Astrocyte of the spinal cord (primary cell): ENCODE measurements at regions not wholly inside any gene's neighbourhood (a gene's known extent, or its start where the extent isn't known, plus 50 kb on each side); places are given as distances from the start of the nearest gene placed in this dataset.

ENCODE experiments used
- DNase-seq: peaks from one replicate; pipeline ENCODE4 v3.0.0; 2011; ENCODE audit warnings: low read depth, low spot score
- H3K4me3 ChIP-seq: 2 replicates; pipeline ENCODE4 v1.5.1; 2011; ENCODE audit warnings: low read depth, mild to moderate bottlenecking, low read length, moderate library complexity
- in situ Hi-C: cut with HindIII; loops from 2 replicates; pipeline ENCODE4 v1.10.0; 2017; ENCODE audit warnings: low sequenced_read_pairs
- TF ChIP-seq, protein P1 (sequence below): IDR thresholded peaks from 2 replicates; pipeline ENCODE4 v1.5.1; 2012; ENCODE audit warnings: low read depth, mild to moderate bottlenecking, low read length, inconsistent platforms

DNA sequence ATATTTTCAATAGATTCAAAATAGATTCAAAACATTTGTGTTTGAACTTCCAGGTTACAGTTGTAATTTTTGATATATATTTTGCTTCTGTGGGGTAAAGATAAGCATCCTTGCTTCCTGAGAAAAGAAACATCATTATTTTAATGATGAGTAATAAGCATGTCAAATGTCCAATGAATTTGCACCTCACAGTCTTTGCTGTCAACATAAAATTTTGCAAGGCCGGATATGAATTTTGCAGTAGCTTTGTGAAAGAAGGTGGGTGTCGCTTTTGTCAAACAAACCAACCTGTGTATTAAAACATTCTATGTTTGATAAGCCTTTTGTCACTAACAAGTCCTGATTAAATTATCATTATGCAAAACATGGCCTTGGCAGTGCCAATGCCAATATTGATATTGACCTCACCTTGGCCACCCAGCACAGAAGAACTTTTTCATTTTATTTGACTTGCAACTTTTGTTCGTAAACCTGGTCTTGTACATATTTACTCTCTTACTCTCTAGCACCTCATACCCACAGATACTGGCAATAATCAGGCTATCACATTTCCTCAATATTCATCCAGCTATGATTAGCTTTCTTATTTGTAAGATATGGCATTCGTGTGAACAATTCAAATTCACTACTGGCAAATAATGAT is 645.0 kb upstream of the KLF4 start:
- H3K4me3 ChIP-seq, result no peak overlapping the region
- TF ChIP-seq, protein P1, sequence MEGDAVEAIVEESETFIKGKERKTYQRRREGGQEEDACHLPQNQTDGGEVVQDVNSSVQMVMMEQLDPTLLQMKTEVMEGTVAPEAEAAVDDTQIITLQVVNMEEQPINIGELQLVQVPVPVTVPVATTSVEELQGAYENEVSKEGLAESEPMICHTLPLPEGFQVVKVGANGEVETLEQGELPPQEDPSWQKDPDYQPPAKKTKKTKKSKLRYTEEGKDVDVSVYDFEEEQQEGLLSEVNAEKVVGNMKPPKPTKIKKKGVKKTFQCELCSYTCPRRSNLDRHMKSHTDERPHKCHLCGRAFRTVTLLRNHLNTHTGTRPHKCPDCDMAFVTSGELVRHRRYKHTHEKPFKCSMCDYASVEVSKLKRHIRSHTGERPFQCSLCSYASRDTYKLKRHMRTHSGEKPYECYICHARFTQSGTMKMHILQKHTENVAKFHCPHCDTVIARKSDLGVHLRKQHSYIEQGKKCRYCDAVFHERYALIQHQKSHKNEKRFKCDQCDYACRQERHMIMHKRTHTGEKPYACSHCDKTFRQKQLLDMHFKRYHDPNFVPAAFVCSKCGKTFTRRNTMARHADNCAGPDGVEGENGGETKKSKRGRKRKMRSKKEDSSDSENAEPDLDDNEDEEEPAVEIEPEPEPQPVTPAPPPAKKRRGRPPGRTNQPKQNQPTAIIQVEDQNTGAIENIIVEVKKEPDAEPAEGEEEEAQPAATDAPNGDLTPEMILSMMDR, result no peak
- DNase-seq, result no peak
- in situ Hi-C loops, result no loop called here

DNA sequence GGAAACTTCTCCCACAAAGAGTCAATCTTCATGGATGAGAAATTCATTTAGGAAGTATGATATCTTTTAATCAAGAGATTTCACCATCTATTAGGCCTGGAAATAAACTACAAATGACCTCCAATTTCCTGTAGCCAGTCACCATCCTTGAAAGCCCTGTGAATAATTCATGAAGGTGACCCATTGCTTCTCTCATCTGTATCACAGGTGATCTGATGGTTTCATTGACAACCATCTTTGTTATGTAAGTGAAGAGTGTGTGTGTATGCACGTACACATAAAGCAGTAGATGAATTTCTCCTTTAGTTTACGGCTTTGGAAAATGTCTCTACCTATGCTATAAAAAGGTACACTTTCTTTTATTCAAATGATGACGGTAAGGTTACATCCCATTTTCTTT is 644.1 kb upstream of the KLF4 start:
- in situ Hi-C loops, result no loop called here
- DNase-seq, result no peak
- H3K4me3 ChIP-seq, result no peak overlapping the region
- TF ChIP-seq, protein P1, result no peak

DNA sequence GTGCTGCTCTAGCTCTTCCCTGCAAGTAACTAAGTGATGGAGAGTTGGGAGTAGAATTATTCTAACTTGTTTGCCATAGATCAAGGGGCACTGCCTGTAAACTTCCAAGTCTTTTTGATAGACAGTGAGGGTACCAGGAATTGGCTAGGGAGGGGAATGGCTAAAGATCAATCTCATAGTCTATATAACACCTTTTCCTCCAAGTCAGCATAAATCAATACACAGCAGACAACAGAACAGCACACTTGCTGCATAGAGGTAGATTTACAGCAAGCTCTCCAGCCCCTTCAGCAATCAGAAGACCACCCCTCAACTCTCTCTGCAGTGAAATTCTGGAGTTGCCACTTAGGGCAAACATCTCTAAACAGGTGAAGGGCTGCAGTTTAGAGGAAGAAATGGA is 643.5 kb upstream of the KLF4 start:
- no peak overlapping the region for H3K4me3 ChIP-seq
- TF ChIP-seq, protein P1, result no peak
- no peak for DNase-seq
- in situ Hi-C loops, result no loop called here

DNA sequence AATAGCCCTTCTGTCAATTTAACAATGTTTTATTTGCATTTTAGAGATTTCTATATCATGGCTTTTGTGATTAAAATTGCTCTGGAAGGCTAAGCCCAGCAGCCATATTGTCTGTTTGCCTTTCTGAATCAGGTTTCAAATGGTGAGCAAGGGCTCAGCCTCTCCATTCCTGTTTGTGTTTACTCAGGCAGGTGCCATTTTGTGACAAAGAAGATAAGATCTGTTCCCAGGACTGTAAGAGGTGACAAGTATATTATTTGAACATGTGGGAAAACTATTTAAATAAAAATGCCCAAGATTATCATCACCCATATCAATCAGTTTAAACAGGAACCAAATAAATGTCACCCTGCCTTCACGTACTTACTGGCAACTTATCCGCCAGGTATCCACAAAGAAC is 641.3 kb upstream of the KLF4 start:
- in situ Hi-C loops, result no loop called here
- H3K4me3 ChIP-seq, result no peak overlapping the region
- TF ChIP-seq, protein P1, result no peak
- DNase-seq, result no peak

DNA sequence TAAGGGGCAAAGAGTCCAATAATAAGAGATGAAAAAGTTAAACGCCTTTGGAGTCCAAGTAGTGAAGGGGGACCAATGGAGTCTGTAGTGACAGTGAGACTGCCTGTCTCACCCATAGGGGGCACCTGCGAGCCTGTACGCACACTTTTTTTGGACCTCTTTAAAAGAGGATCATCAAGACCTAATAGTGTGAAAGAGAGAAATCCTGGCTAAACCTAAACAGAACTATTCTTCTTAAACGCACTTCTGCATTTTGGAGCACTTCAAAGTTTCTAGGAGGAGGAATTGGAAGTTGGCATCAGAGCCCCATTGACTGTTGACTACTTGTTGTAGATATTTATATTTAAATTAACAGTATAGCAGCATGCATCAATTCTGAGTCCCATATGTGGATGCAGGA is 636.1 kb upstream of the KLF4 start:
- DNase-seq, result no peak
- in situ Hi-C loops, result no loop called here
- H3K4me3 ChIP-seq, result no peak overlapping the region
- TF ChIP-seq, protein P1, result peak; percentile 35

DNA sequence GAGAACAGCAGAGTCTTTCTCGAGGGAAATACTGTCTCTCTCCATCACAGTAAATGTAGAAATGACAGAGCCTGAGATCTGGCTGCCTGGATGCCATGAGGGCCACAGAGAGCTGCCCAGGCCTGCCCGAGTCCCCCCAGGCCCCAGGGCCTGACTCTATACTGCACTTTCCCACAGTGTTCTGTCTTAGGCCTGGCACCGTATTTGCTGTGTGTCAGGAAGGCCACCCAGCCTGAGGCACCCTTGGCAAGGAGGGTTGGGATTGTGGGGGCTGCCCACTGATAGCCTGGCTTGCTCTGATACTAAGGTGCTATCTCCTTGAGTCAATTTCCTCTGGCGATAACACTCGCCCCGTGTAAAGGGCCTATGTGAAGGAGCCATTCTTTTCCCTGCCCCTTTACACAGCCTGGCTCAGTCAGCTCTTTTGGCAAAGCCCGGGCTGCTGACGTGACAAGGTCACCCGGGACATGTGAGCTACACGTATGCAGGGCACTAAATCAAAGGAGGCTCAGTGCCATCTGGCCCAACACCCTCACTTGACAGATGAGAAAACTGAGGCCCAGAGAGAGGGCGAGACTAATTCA is 630.1 kb upstream of the KLF4 start:
- no peak overlapping the region for H3K4me3 ChIP-seq
- no peak for DNase-seq
- in situ Hi-C loops, result no loop called here
- TF ChIP-seq, protein P1, result no peak
